ENCODE measurements at regions not wholly inside any gene's neighbourhood (a gene's known extent, or its start where the extent isn't known, plus 50 kb on each side); places are given as distances from the start of the nearest gene placed in this dataset.

GRCh38 chr1:82801176-82801575 lies 1000.4 kb downstream of the ADGRL2 start:
- TF ChIP-seq CTCF (IDR thresholded peaks at IDR 0.05; ENCODE audit: low read depth, low read length): no peak
- DNase-seq (ENCODE audit: extremely low read depth, low read depth): no peak

- no peak for DNase-seq (ENCODE audit: extremely low read depth, low read depth)
- TF ChIP-seq CTCF (IDR thresholded peaks at IDR 0.05; ENCODE audit: low read depth, low read length): no peak
Observed at GRCh38 chr1:82800721-82801120, 1000.0 kb downstream of the ADGRL2 start.

GRCh38 chr1:82799261-82799660 lies 998.5 kb downstream of the ADGRL2 start:
- DNase-seq (ENCODE audit: extremely low read depth, low read depth): no peak
- no peak for TF ChIP-seq CTCF (IDR thresholded peaks at IDR 0.05; ENCODE audit: low read depth, low read length)

GRCh38 chr1:82795508-82796149 lies 994.9 kb downstream of the ADGRL2 start:
- no peak for TF ChIP-seq CTCF (IDR thresholded peaks at IDR 0.05; ENCODE audit: low read depth, low read length)
- no peak for DNase-seq (ENCODE audit: extremely low read depth, low read depth)

GRCh38 chr1:82792151-82792550 lies 991.4 kb downstream of the ADGRL2 start:
- no peak for DNase-seq (ENCODE audit: extremely low read depth, low read depth)
- TF ChIP-seq CTCF (IDR thresholded peaks at IDR 0.05; ENCODE audit: low read depth, low read length): no peak

- no peak for TF ChIP-seq CTCF (IDR thresholded peaks at IDR 0.05; ENCODE audit: low read depth, low read length)
- no peak for DNase-seq (ENCODE audit: extremely low read depth, low read depth)
Observed at GRCh38 chr1:82790556-82790955, 989.8 kb downstream of the ADGRL2 start.

GRCh38 chr1:82788660-82789059 lies 987.9 kb downstream of the ADGRL2 start:
- TF ChIP-seq CTCF (IDR thresholded peaks at IDR 0.05; ENCODE audit: low read depth, low read length): no peak
- DNase-seq (ENCODE audit: extremely low read depth, low read depth): no peak

Measured in AG09319 (cell line).